Loucy (cell line): ENCODE measurements at regions not wholly inside any gene's neighbourhood (a gene's known extent, or its start where the extent isn't known, plus 50 kb on each side); places are given as distances from the start of the nearest gene placed in this dataset.

Experiments used
- H2AFZ ChIP-seq: fragments of 200-600 bp; sonication (generic); 2 replicates; pipeline ENCODE4 v1.6.0; 2016; ENCODE audit warnings: antibody characterized with exemption, mild to moderate bottlenecking, low read length, moderate library complexity
- H3F3A ChIP-seq: fragments of 200-600 bp; 2 replicates; pipeline ENCODE4 v1.6.0; 2016; ENCODE audit warnings: antibody characterized with exemption, low read depth, mild to moderate bottlenecking
- H3K27me3 ChIP-seq: fragments of 200-600 bp; sonication (generic); 2 replicates; pipeline ENCODE4 v1.6.1; 2014; ENCODE audit warnings: low read length, mild to moderate bottlenecking; ENCODE audit not compliant: insufficient read depth, poor library complexity, severe bottlenecking
- H3K36me3 ChIP-seq: fragments of 200-600 bp; sonication (generic); 2 replicates; pipeline ENCODE4 v1.6.1; 2016; ENCODE audit warnings: low read length; ENCODE audit not compliant: insufficient read depth
- H3K4me1 ChIP-seq: fragments of 200-600 bp; sonication (generic); 2 replicates; pipeline ENCODE4 v1.5.1; 2014; ENCODE audit warnings: low read length, mild to moderate bottlenecking; ENCODE audit not compliant: insufficient read depth, poor library complexity, severe bottlenecking
- H3K4me2 ChIP-seq: fragments of 200-600 bp; sonication (generic); 2 replicates; pipeline ENCODE4 v1.6.0; 2014; ENCODE audit warnings: antibody characterized with exemption, low read length, low read depth, mild to moderate bottlenecking; ENCODE audit not compliant: poor library complexity, severe bottlenecking
- H3K4me3 ChIP-seq: fragments of 200-600 bp; sonication (generic); 2 replicates; pipeline ENCODE4 v1.5.1; 2014; ENCODE audit warnings: low read length, mild to moderate bottlenecking, mixed read lengths; ENCODE audit not compliant: poor library complexity, severe bottlenecking
- H3K79me2 ChIP-seq: fragments of 200-600 bp; sonication (generic); 2 replicates; pipeline ENCODE4 v1.6.1; 2014; ENCODE audit warnings: low read length; ENCODE audit not compliant: insufficient read depth
- H3K9ac ChIP-seq: fragments of 200-600 bp; sonication (generic); 2 replicates; pipeline ENCODE4 v1.6.0; 2014; ENCODE audit warnings: mild to moderate bottlenecking, low read depth, low read length, moderate library complexity; ENCODE audit not compliant: poor library complexity, severe bottlenecking
- H3K9me2 ChIP-seq: fragments of 200-600 bp; sonication (generic); replicated peaks from 2 replicates; pipeline ENCODE4 v1.6.1; 2016; ENCODE audit warnings: low read depth, low read length, mixed read lengths
- H3K9me3 ChIP-seq: fragments of 200-600 bp; sonication (generic); 2 replicates; pipeline ENCODE4 v1.6.1; 2014; ENCODE audit warnings: mild to moderate bottlenecking, antibody characterized with exemption, low read length, low read depth; ENCODE audit not compliant: insufficient read depth
- H4K20me1 ChIP-seq: fragments of 200-600 bp; sonication (generic); 2 replicates; pipeline ENCODE4 v1.6.0; 2014; ENCODE audit warnings: antibody characterized with exemption, low read length, mild to moderate bottlenecking; ENCODE audit not compliant: insufficient read depth, poor library complexity, severe bottlenecking
- CTCF ChIP-seq: fragments of 200-600 bp; sonication (generic); conservative IDR thresholded peaks from 2 replicates; pipeline ENCODE4 v1.5.1; 2014; ENCODE audit warnings: mild to moderate bottlenecking, antibody characterized with exemption, low read length
- EZH2phosphoT487 ChIP-seq: fragments of 200-600 bp; IDR thresholded peaks from 2 replicates; pipeline ENCODE4 v1.6.1; 2018; ENCODE audit warnings: antibody characterized with exemption, mild to moderate bottlenecking, moderate library complexity, borderline replicate concordance

DNA sequence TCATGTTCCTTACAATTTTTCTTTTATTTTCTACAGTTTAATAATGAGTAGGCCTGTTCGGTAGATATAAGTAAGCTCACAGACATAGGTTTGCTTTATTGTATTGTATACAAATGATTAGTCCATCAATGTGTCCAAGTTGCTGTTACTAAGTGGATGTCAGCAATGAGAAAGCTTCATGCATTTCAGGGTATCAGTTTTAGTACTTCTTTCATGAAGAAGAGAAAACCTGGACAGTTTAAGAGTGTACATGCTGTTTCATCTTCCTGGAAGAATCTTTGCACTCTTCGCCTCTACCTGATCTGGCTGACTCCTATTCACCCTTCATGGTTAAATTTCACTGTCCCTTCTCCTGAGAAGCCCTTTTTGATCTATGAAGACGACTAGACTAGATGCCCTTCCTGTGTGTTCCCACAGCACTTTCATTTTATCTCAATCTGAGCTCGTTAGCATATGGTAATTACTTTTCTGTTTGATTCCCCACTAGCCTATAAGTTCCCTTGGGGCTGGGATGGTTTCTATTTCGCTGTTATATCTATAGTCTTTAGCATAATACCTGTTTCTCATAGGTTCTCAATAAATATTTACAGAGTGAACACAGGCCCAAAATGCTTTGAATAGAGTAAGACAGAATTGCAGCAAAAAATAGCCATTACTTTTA lies 70.7 kb downstream of the CETN3 start:
- Histone ChIP-seq H3K79me2 (no peaks in the 10 kb centered on the region), H3K9me2 (no peaks in the 10 kb centered on the region), H3K4me3 (no peak overlapping the region), H3F3A (no peaks in the 10 kb centered on the region), H3K27me3 (no peaks in the 10 kb centered on the region), H3K9ac (no peak overlapping the region), H3K4me2 (no peak overlapping the region), H2AFZ (no peak overlapping the region), H3K36me3 (no peaks in the 10 kb centered on the region), H3K4me1 (no peaks in the 10 kb centered on the region), H3K9me3 (no peaks in the 10 kb centered on the region), H4K20me1 (no peaks in the 10 kb centered on the region)
- TF ChIP-seq EZH2phosphoT487 (no peak), CTCF (no peak)

- no peak overlapping the region for H3K4me2 ChIP-seq
- no peaks in the 10 kb centered on the region for H3K27me3 ChIP-seq
- H3K36me3 ChIP-seq = no peaks in the 10 kb centered on the region
- no peaks in the 10 kb centered on the region for H3K9me2 ChIP-seq
- no peak overlapping the region for H2AFZ ChIP-seq
- no peak overlapping the region for H3K9ac ChIP-seq
- H3K9me3 ChIP-seq = no peaks in the 10 kb centered on the region
- H3K4me1 ChIP-seq = no peaks in the 10 kb centered on the region
- H4K20me1 ChIP-seq = no peaks in the 10 kb centered on the region
- H3K79me2 ChIP-seq = no peaks in the 10 kb centered on the region
- no peaks in the 10 kb centered on the region for H3F3A ChIP-seq
- H3K4me3 ChIP-seq = no peak overlapping the region
- TF ChIP-seq CTCF (no peak), EZH2phosphoT487 (no peak)
These were observed 72.0 kb downstream of the CETN3 start for GRCh38 chr5:90337449-90338052.

GRCh38 chr5:90336752-90337151 lies 72.8 kb downstream of the CETN3 start:
- no peaks in the 10 kb centered on the region for H3K4me1 ChIP-seq
- H3K9me2 ChIP-seq = no peaks in the 10 kb centered on the region
- TF ChIP-seq EZH2phosphoT487 = no peak
- no peak for TF ChIP-seq CTCF
- H3K27me3 ChIP-seq = no peaks in the 10 kb centered on the region
- H2AFZ ChIP-seq = no peak overlapping the region
- no peak overlapping the region for H3K9ac ChIP-seq
- H3K4me3 ChIP-seq = no peak overlapping the region
- H3K9me3 ChIP-seq = no peaks in the 10 kb centered on the region
- H3K36me3 ChIP-seq = no peaks in the 10 kb centered on the region
- H4K20me1 ChIP-seq = no peaks in the 10 kb centered on the region
- no peak overlapping the region for H3K4me2 ChIP-seq
- H3F3A ChIP-seq = no peaks in the 10 kb centered on the region
- H3K79me2 ChIP-seq = no peaks in the 10 kb centered on the region
